ENCODE measurements at regions not wholly inside any gene's neighbourhood (a gene's known extent, or its start where the extent isn't known, plus 50 kb on each side); places are given as distances from the start of the nearest gene placed in this dataset.
"Not testable (repeated sequence)": the region's sequence is repeated elsewhere in the genome, so short reads cannot be mapped to it uniquely, and the experiment has no call there.

GRCh38 chr10:9268176-9268575 is 1213.7 kb downstream of the GATA3 start:
- DNase-seq, result no peak

GRCh38 chr10:9273126-9273833 is 1218.8 kb downstream of the GATA3 start:
- DNase-seq, result not testable (repeated sequence)

- DNase-seq, result no peak
Observed at GRCh38 chr10:9274206-9274755, 1219.8 kb downstream of the GATA3 start.

GRCh38 chr10:9275861-9276260 is 1221.4 kb downstream of the GATA3 start:
- no peak for DNase-seq

- peak; percentile 17 for DNase-seq
Observed at GRCh38 chr10:9285690-9286089, 1231.2 kb downstream of the GATA3 start.

GRCh38 chr10:9289811-9290210 is 1235.3 kb downstream of the GATA3 start:
- DNase-seq, result no peak

GRCh38 chr10:9291081-9291480 is 1236.6 kb downstream of the GATA3 start:
- DNase-seq, result no peak

- no peak for DNase-seq
Observed at GRCh38 chr10:9294132-9294663, 1239.7 kb downstream of the GATA3 start.

- no peak for DNase-seq
Observed at GRCh38 chr10:9294865-9295264, 1240.4 kb downstream of the GATA3 start.

- DNase-seq, result no peak
Observed at GRCh38 chr10:9296190-9296589, 1241.7 kb downstream of the GATA3 start.

- DNase-seq, result no peak
Observed at GRCh38 chr10:9297580-9297979, 1243.1 kb downstream of the GATA3 start.

GRCh38 chr10:9299966-9300365 is 1245.5 kb downstream of the GATA3 start:
- no peak for DNase-seq

- DNase-seq, result no peak
Observed at GRCh38 chr10:9301148-9301547, 1246.7 kb downstream of the GATA3 start.

GRCh38 chr10:9301554-9301953 is 1247.1 kb downstream of the GATA3 start:
- no peak for DNase-seq

GRCh38 chr10:9302140-9302746 is 1247.8 kb downstream of the GATA3 start:
- DNase-seq, result peak; percentile 69

- DNase-seq, result peak; percentile 34
Observed at GRCh38 chr10:9305018-9305655, 1250.6 kb downstream of the GATA3 start.

GRCh38 chr10:9311702-9312499 is 1257.4 kb downstream of the GATA3 start:
- no peak for DNase-seq

GRCh38 chr10:9315292-9315691 is 1260.8 kb downstream of the GATA3 start:
- DNase-seq, result no peak

- peak; percentile 61 for DNase-seq
Observed at GRCh38 chr10:9331583-9332008, 1277.1 kb downstream of the GATA3 start.

- DNase-seq, result no peak
Observed at GRCh38 chr10:9334270-9334669, 1279.8 kb downstream of the GATA3 start.

- peak; percentile 81 for DNase-seq
Observed at GRCh38 chr10:9339716-9340115, 1285.2 kb downstream of the GATA3 start.

GRCh38 chr10:9342885-9343570 is 1288.5 kb downstream of the GATA3 start:
- peak; percentile 68 for DNase-seq

Data from hematopoietic multipotent progenitor cell treated with erythropoietin and hydrocortisone succinate and interleukin-3 and kit ligand, for 8 days (in vitro differentiated cells).